ENCODE measurements at regions not wholly inside any gene's neighbourhood (a gene's known extent, or its start where the extent isn't known, plus 50 kb on each side); places are given as distances from the start of the nearest gene placed in this dataset.

DNA sequence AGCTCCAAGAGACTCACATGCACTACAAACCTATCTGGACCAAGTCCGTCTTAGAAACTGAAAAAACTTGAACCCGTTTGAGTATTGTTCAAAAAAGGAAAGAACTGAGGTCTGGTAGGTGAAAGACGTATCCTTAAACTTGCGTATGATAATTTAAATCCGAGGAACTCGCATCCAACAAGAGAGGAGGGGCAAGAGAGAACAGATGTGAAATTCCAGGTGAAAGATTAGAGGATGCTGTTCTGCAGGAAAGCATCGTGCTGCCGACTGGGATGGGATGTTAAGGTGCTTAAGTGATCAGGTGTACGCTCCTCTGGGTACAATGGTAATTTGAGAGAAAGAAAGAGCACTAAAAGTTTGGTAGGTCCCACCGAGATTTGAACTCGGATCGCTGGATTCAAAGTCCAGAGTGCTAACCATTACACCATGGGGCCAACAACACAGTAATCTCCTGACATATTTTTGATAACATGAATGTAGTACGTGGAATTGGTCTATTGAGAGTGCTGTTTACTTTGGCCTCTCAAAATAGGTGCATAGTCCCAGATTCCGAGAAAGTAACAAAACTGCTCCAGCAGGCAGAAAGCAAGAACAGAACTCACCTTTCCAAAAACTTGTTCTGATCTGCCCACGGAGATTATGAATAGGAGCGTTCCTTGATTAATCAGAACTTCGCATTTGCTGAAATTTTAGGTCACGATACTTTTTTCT lies 53.5 kb upstream of the BTN3A2 start:
- Histone ChIP-seq H3K9me3 (no peaks in the 10 kb centered on the region), H3K4me3 (ENCODE audit: control insufficient read depth in 1 of 2, extremely low read depth in 1 of 2, low read length in 1 of 2) (peak overlapping the region; percentile 25 to 79), H3K27ac (ENCODE audit: low read length) (peak overlapping the region; percentile 46), H3K4me1 (ENCODE audit: control insufficient read depth in 1 of 2, extremely low read depth in 1 of 2, insufficient read depth in 2 of 2, low read length in 2 of 2) (peaks cover 2 to 17% of the 10 kb centered on the region in 2 experiments), H3K27me3 (replicated peaks in 1 of 2; ENCODE audit: control insufficient read depth in 2 of 2, extremely low read depth in 1 of 2, insufficient read depth in 2 of 2, low read length in 1 of 2) (no peaks in the 10 kb centered on the region), H3K36me3 (ENCODE audit: control insufficient read depth in 2 of 2, extremely low read depth in 1 of 2, insufficient read depth in 1 of 2, low read length in 1 of 2) (no peaks in the 10 kb centered on the region)
- 23% methylated on average over 8 of the region's 18 CpGs for WGBS (ENCODE audit: insufficient coverage)
- DNase-seq: peak in 31 of 35 experiments; percentile 10 to 78 (median 46)
- Mint-ChIP-seq H3K4me3 (peak overlapping the region; percentile 86 to 91 (median 88)), H3K9me3 (peaks cover 0 to 4% (median 0%) of the 10 kb centered on the region in 3 donors), H3K36me3 (no peaks in the 10 kb centered on the region), H3K27me3 (no peaks in the 10 kb centered on the region), H3K27ac (peak overlapping the region; percentile 90 to 93), H3K4me1 (peaks cover 34 to 52% (median 44%) of the 10 kb centered on the region in 3 donors)
- CTCF ChIA-PET: interaction anchor here in 1 of 2 donors (0.5 to 1.0 kb wide), 2 partner anchors 13 to 98 kb away, joined by 3 to 5 read pairs; no protein-coding TSS in a partner anchor
- POLR2A ChIA-PET: interaction anchor here in 1 of 2 donors (0.6 kb wide), 1 partner anchor 89 kb away, joined by 8 read pairs; no protein-coding TSS in a partner anchor
- ATAC-seq (replicated peaks in 1 of 4): peak; percentile 37 to 56 (median 46)

DNA sequence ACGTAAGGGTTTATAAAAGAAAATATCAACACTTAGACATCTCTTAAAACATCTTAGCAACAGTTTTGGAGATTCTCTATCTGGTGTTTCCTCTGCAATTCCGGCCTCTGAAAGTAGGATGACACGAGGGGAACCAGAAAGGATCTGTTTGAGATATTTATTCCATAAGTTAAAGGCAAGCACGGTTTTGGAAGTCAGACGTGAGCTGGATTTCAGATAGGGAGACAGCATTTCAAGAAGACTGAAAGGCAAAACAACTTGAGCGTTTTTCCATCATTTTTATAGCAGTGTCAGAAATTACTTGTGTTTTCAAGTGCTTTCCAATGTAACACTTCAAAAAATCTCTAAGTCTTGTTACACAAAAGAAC lies 52.9 kb upstream of the BTN3A2 start:
- Histone ChIP-seq H3K9me3 (no peaks in the 10 kb centered on the region), H3K27ac (ENCODE audit: low read length) (peak overlapping the region; percentile 68), H3K4me1 (ENCODE audit: control insufficient read depth in 1 of 2, extremely low read depth in 1 of 2, insufficient read depth in 2 of 2, low read length in 2 of 2) (peaks cover 2 to 17% of the 10 kb centered on the region in 2 experiments), H3K36me3 (ENCODE audit: control insufficient read depth in 2 of 2, extremely low read depth in 1 of 2, insufficient read depth in 1 of 2, low read length in 1 of 2) (no peaks in the 10 kb centered on the region), H3K4me3 (ENCODE audit: control insufficient read depth in 1 of 2, extremely low read depth in 1 of 2, low read length in 1 of 2) (peak overlapping the region; percentile 41 to 79), H3K27me3 (replicated peaks in 1 of 2; ENCODE audit: control insufficient read depth in 2 of 2, extremely low read depth in 1 of 2, insufficient read depth in 2 of 2, low read length in 1 of 2) (no peaks in the 10 kb centered on the region)
- ChIA-PET POLR2A (interaction anchor here in 1 of 2 donors (0.5 kb wide), 1 partner anchor 137 kb away, joined by 3 read pairs; no protein-coding TSS in a partner anchor), CTCF (no interaction called here)
- peak overlapping the region; percentile 86 to 91 (median 88) for H3K4me3 Mint-ChIP-seq
- H3K36me3 Mint-ChIP-seq: no peaks in the 10 kb centered on the region
- ATAC-seq (replicated peaks in 1 of 4): peak in 1 of 4 experiments; percentile 1
- H3K27me3 Mint-ChIP-seq: no peaks in the 10 kb centered on the region
- peak in 1 of 35 experiments; percentile 48 for DNase-seq
- WGBS (ENCODE audit: insufficient coverage): 46% methylated on average over 2 of the region's 6 CpGs
- H3K4me1 Mint-ChIP-seq: peaks cover 34 to 52% (median 44%) of the 10 kb centered on the region in 3 donors
- H3K9me3 Mint-ChIP-seq: peaks cover 0 to 4% (median 0%) of the 10 kb centered on the region in 3 donors
- peak overlapping the region; percentile 90 to 93 for H3K27ac Mint-ChIP-seq

- peak; percentile 67 to 76 (median 68) for ATAC-seq (replicated peaks in 1 of 4)
- H3K27ac ChIP-seq (ENCODE audit: low read length): peak overlapping the region; percentile 68
- POLR2A ChIA-PET: interaction anchor here in 1 of 2 donors (0.5 kb wide), 1 partner anchor 137 kb away, joined by 3 read pairs; no protein-coding TSS in a partner anchor
- H3K9me3 ChIP-seq: no peaks in the 10 kb centered on the region
- 0% methylated on average over 16 of the region's 34 CpGs for WGBS (ENCODE audit: insufficient coverage)
- CTCF ChIA-PET: interaction anchor here in 1 of 2 donors (0.7 to 1.3 kb wide), 2 partner anchors 10 to 28 kb away, joined by 3 to 8 read pairs; no protein-coding TSS in a partner anchor
- Mint-ChIP-seq H3K27me3 (no peaks in the 10 kb centered on the region), H3K27ac (peak overlapping the region; percentile 90 to 93), H3K36me3 (no peaks in the 10 kb centered on the region), H3K4me3 (peak overlapping the region; percentile 86 to 91 (median 88)), H3K9me3 (peaks cover 0 to 4% (median 0%) of the 10 kb centered on the region in 3 donors), H3K4me1 (peaks cover 34 to 48% (median 41%) of the 10 kb centered on the region in 3 donors)
- no peaks in the 10 kb centered on the region for H3K27me3 ChIP-seq (replicated peaks in 1 of 2; ENCODE audit: control insufficient read depth in 2 of 2, extremely low read depth in 1 of 2, insufficient read depth in 2 of 2, low read length in 1 of 2)
- peak; percentile 64 to 91 (median 79) for DNase-seq
- peaks cover 2 to 13% of the 10 kb centered on the region in 2 experiments for H3K4me1 ChIP-seq (ENCODE audit: control insufficient read depth in 1 of 2, extremely low read depth in 1 of 2, insufficient read depth in 2 of 2, low read length in 2 of 2)
- peak overlapping the region; percentile 73 to 79 for H3K4me3 ChIP-seq (ENCODE audit: control insufficient read depth in 1 of 2, extremely low read depth in 1 of 2, low read length in 1 of 2)
- H3K36me3 ChIP-seq (ENCODE audit: control insufficient read depth in 2 of 2, extremely low read depth in 1 of 2, insufficient read depth in 1 of 2, low read length in 1 of 2): no peaks in the 10 kb centered on the region
Observed at GRCh38 chr6:26312501-26313397, 52.2 kb upstream of the BTN3A2 start.
